CD14-positive monocyte (primary cell): ENCODE measurements at regions not wholly inside any gene's neighbourhood (a gene's known extent, or its start where the extent isn't known, plus 50 kb on each side); places are given as distances from the start of the nearest gene placed in this dataset.

Source experiments
- DNase-seq, 3 donors: peaks; one replicate each; pipeline ENCODE4 v3.0.0-alpha.2; 2011 to 2022
- H2AFZ ChIP-seq: 2 replicates; pipeline ENCODE4 v1.6.0; 2012; ENCODE audit warnings: mild to moderate bottlenecking, low read depth, low read length, inconsistent platforms; ENCODE audit not compliant: insufficient read depth, poor library complexity, severe bottlenecking
- H3K27ac ChIP-seq, 2 donors: 1 replicate in 1 of 2; 2 replicates in 1 of 2; pipeline ENCODE4 v1.5.1; 2012 to 2013; ENCODE audit warnings: low read length in 2 of 2, control low read depth in 1 of 2, inconsistent platforms in 1 of 2, low read depth in 1 of 2, mild to moderate bottlenecking in 1 of 2
- H3K27me3 ChIP-seq, 2 donors: one replicate each; pipeline versions ENCODE4 v1.6.0 to v1.6.1; 2011 to 2013; ENCODE audit warnings: low read length in 2 of 2; ENCODE audit not compliant: control insufficient read depth in 2 of 2, insufficient read depth in 2 of 2
- H3K36me3 ChIP-seq, 2 donors: replicated peaks in 1 of 2; 1 replicate in 1 of 2; 2 replicates in 1 of 2; pipeline versions ENCODE4 v1.5.1 to v1.6.1; 2012 to 2013; ENCODE audit warnings: low read length in 2 of 2, control low read depth in 1 of 2, inconsistent platforms in 1 of 2, mild to moderate bottlenecking in 1 of 2; ENCODE audit not compliant: insufficient read depth in 2 of 2, control insufficient read depth in 1 of 2
- H3K4me1 ChIP-seq, 2 donors: 1 replicate in 1 of 2; 2 replicates in 1 of 2; pipeline versions ENCODE4 v1.5.1 to v1.6.1; 2012 to 2013; ENCODE audit warnings: low read length in 2 of 2, control low read depth in 1 of 2, inconsistent platforms in 1 of 2, mild to moderate bottlenecking in 1 of 2, moderate library complexity in 1 of 2; ENCODE audit not compliant: insufficient read depth in 2 of 2, control insufficient read depth in 1 of 2
- H3K4me2 ChIP-seq: replicated peaks from 2 replicates; pipeline ENCODE3; 2012; ENCODE audit warnings: low read length, moderate library complexity, mild to moderate bottlenecking; ENCODE audit not compliant: poor library complexity, severe bottlenecking; ENCODE audit errors: extremely low read depth
- H3K4me3 ChIP-seq, 3 experiments: fragments of 200-600 bp in 1 of 3; sonication (generic) in 1 of 3; replicated peaks in 1 of 3; 1 replicate in 2 of 3; 2 replicates in 1 of 3; pipeline ENCODE4 v1.5.1; 2011 to 2013; ENCODE audit warnings: low read length in 3 of 3, mild to moderate bottlenecking in 3 of 3, control low read depth in 2 of 3, low read depth in 2 of 3, inconsistent platforms in 1 of 3, moderate library complexity in 1 of 3
- H3K79me2 ChIP-seq: 2 replicates; pipeline ENCODE4 v1.6.0; 2012; ENCODE audit warnings: mild to moderate bottlenecking, control low read depth, inconsistent platforms, low read length, moderate library complexity; ENCODE audit not compliant: insufficient read depth
- H3K9ac ChIP-seq: 2 replicates; pipeline ENCODE4 v1.6.0; 2017; ENCODE audit warnings: low read length, mild to moderate bottlenecking; ENCODE audit not compliant: insufficient read depth, poor library complexity, severe bottlenecking
- H3K9me3 ChIP-seq, 2 donors: replicated peaks in 1 of 2; 1 replicate in 1 of 2; 2 replicates in 1 of 2; pipeline versions ENCODE4 v1.5.1 to v1.6.1; 2012 to 2013; ENCODE audit warnings: low read length in 2 of 2, control low read depth in 1 of 2; ENCODE audit not compliant: control insufficient read depth in 1 of 2, insufficient read depth in 1 of 2
- H4K20me1 ChIP-seq: 2 replicates; pipeline ENCODE4 v1.6.0; 2012; ENCODE audit warnings: mild to moderate bottlenecking, low read length, control low read depth, moderate library complexity; ENCODE audit not compliant: insufficient read depth
- H3K27ac Mint-ChIP-seq, 7 donors: one replicate each; pipeline ENCODE4 v1.8.0; 2020; ENCODE audit warnings: mild to moderate bottlenecking in 7 of 7, mixed read lengths in 7 of 7, moderate library complexity in 6 of 7, inconsistent platforms in 2 of 7
- H3K27me3 Mint-ChIP-seq, 3 donors: one replicate each; pipeline ENCODE4 v1.8.0; 2021 to 2022; ENCODE audit warnings: low read depth in 3 of 3, mild to moderate bottlenecking in 3 of 3, mixed read lengths in 3 of 3, moderate library complexity in 3 of 3, inconsistent platforms in 1 of 3
- H3K36me3 Mint-ChIP-seq, 2 donors: one replicate each; pipeline ENCODE4 v1.8.0; 2020; ENCODE audit warnings: mixed read lengths in 2 of 2, inconsistent platforms in 1 of 2, mild to moderate bottlenecking in 1 of 2
- H3K4me1 Mint-ChIP-seq: one replicate; pipeline ENCODE4 v1.8.0; 2020; ENCODE audit warnings: mild to moderate bottlenecking, mixed read lengths
- H3K4me3 Mint-ChIP-seq, 2 donors: one replicate each; pipeline ENCODE4 v1.8.0; 2020; ENCODE audit warnings: mild to moderate bottlenecking in 2 of 2, mixed read lengths in 2 of 2, moderate library complexity in 1 of 2
- H3K9me3 Mint-ChIP-seq, 7 donors: one replicate each; pipeline ENCODE4 v1.8.0; 2020 to 2022; ENCODE audit warnings: mixed read lengths in 7 of 7, mild to moderate bottlenecking in 6 of 7, moderate library complexity in 6 of 7, inconsistent platforms in 2 of 7
- WGBS: methylation state at CpG from one replicate; pipeline ENCODE4 v1.1.5; 2013; ENCODE audit warnings: missing lambda C conversion rate; ENCODE audit not compliant: insufficient coverage; 5-methylcytosine and 5-hydroxymethylcytosine counted together
- intact Hi-C, 2 donors: fragments of 100-400 bp; cut with micrococcal nuclease; formaldehyde crosslinking; loops; one replicate each; pipeline versions ENCODE4 v1.15.0 to v1.15.1; 2023
- TF ChIP-seq, protein P1 (sequence below): fragments of 200-600 bp; IDR thresholded peaks from one replicate; pipeline ENCODE4 v1.8.0; 2022; ENCODE audit warnings: antibody characterized with exemption, mild to moderate bottlenecking

DNA sequence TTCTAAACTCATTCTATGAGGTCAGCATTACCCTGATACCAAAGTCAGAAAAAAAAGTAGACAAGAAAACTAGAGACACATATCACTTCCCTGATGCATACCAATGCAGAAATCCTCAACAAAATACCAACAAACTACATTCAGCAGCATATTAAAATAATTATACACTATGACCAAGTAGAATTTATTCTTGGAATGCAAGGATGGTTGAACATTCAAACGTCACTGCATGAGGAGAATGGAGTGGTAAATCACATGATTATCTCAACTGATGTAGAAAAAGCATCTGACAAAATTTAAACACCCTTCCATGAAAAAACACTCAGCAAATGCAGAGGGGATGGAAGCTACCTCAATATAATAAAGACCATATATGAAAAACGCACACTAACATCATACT, 155.0 kb upstream of the KCNJ18 start:
- Histone ChIP-seq H3K4me3 (no peak overlapping the region), H3K79me2 (no peaks in the 10 kb centered on the region), H3K27ac (no peak overlapping the region), H3K27me3 (no peaks in the 10 kb centered on the region), H2AFZ (no peak overlapping the region), H3K9me3 (peaks cover 3 to 11% of the 10 kb centered on the region in 2 donors), H3K36me3 (peaks cover 4 to 12% of the 10 kb centered on the region in 2 donors), H3K4me2 (no peak overlapping the region), H3K9ac (no peak overlapping the region), H4K20me1 (no peaks in the 10 kb centered on the region), H3K4me1 (peaks cover under 1% of the 10 kb centered on the region in 2 donors)
- Mint-ChIP-seq H3K36me3 (peaks cover 23 to 26% of the 10 kb centered on the region in 2 donors), H3K27ac (no peak overlapping the region), H3K4me3 (no peak overlapping the region), H3K4me1 (peaks cover 9% of the 10 kb centered on the region), H3K27me3 (peaks cover 0 to 3% (median 2%) of the 10 kb centered on the region in 3 donors), H3K9me3 (peaks cover 12 to 21% (median 18%) of the 10 kb centered on the region in 7 donors)
- DNase-seq: no peak
- TF ChIP-seq, protein P1, sequence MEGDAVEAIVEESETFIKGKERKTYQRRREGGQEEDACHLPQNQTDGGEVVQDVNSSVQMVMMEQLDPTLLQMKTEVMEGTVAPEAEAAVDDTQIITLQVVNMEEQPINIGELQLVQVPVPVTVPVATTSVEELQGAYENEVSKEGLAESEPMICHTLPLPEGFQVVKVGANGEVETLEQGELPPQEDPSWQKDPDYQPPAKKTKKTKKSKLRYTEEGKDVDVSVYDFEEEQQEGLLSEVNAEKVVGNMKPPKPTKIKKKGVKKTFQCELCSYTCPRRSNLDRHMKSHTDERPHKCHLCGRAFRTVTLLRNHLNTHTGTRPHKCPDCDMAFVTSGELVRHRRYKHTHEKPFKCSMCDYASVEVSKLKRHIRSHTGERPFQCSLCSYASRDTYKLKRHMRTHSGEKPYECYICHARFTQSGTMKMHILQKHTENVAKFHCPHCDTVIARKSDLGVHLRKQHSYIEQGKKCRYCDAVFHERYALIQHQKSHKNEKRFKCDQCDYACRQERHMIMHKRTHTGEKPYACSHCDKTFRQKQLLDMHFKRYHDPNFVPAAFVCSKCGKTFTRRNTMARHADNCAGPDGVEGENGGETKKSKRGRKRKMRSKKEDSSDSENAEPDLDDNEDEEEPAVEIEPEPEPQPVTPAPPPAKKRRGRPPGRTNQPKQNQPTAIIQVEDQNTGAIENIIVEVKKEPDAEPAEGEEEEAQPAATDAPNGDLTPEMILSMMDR: no peak
- WGBS: no CpG with 5 or more reads among the region's 2 CpGs
- intact Hi-C loops: no loop called here

DNA sequence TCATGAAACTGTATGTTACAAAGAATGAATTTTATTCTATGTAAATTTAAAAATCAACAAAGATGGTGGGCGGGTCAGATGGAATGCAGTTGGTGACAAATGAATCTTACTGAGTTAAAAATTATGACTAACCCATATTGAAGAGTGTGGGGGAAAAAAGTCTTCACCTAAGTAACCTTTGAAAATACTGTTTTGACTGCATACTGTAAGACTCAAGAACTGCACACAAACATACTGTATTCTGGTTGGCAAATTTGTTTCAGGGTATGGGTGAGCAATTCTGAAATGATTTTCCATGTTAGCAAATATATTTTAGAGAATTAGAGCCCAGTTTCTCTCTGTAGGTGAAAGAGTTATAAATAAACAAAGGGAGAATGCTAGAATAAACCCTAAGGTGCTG, 153.7 kb upstream of the KCNJ18 start:
- H3K27me3 ChIP-seq: no peaks in the 10 kb centered on the region
- no peak overlapping the region for H3K27ac ChIP-seq
- Mint-ChIP-seq H3K27me3 (peaks cover 0 to 6% (median 2%) of the 10 kb centered on the region in 3 donors), H3K9me3 (peaks cover 12 to 21% (median 18%) of the 10 kb centered on the region in 7 donors), H3K27ac (no peak overlapping the region), H3K4me1 (peaks cover 12% of the 10 kb centered on the region), H3K4me3 (no peak overlapping the region), H3K36me3 (peaks cover 25% of the 10 kb centered on the region in 2 donors)
- H2AFZ ChIP-seq: no peak overlapping the region
- H3K4me1 ChIP-seq: peaks cover 13% of the 10 kb centered on the region in 2 donors
- H3K4me3 ChIP-seq: no peak overlapping the region
- intact Hi-C loops: no loop called here
- no peak overlapping the region for H3K4me2 ChIP-seq
- peaks cover 4 to 12% of the 10 kb centered on the region in 2 donors for H3K36me3 ChIP-seq
- no CpG with 5 or more reads among the region's 1 CpG for WGBS
- H4K20me1 ChIP-seq: no peaks in the 10 kb centered on the region
- no peak for DNase-seq
- H3K9me3 ChIP-seq: peaks cover 3 to 11% of the 10 kb centered on the region in 2 donors
- H3K9ac ChIP-seq: no peak overlapping the region
- H3K79me2 ChIP-seq: no peaks in the 10 kb centered on the region
- TF ChIP-seq, protein P1: no peak
